ENCODE measurements at regions not wholly inside any gene's neighbourhood (a gene's known extent, or its start where the extent isn't known, plus 50 kb on each side); places are given as distances from the start of the nearest gene placed in this dataset.

- Histone ChIP-seq H3K9me2 (ENCODE audit: low read depth, low read length) (no peaks in the 10 kb centered on the region), H3K9me3 (ENCODE audit: low read length) (peaks cover 1% of the 10 kb centered on the region; the same call in 1 of the 2 replicates), H4K20me1 (ENCODE audit: insufficient read depth, low read length) (no peaks in the 10 kb centered on the region), H3K9ac (ENCODE audit: low read length) (no peak overlapping the region), H3K4me3 (ENCODE audit: low read depth, low read length, poor library complexity, severe bottlenecking) (no peak overlapping the region), H3K36me3 (ENCODE audit: insufficient read depth, low read length) (peaks cover 3% of the 10 kb centered on the region), H3K4me2 (ENCODE audit: low read length) (no peak overlapping the region), H2AFZ (ENCODE audit: low read length) (no peak overlapping the region), H3K27me3 (ENCODE audit: insufficient read depth, low read length) (no peaks in the 10 kb centered on the region), H3F3A (ENCODE audit: insufficient read depth, low read length) (no peaks in the 10 kb centered on the region), H3K27ac (ENCODE audit: low read depth, low read length, poor library complexity, severe bottlenecking) (peak overlapping the region; percentile 64), H3K79me2 (ENCODE audit: insufficient read depth, low read length) (no peaks in the 10 kb centered on the region), H3K4me1 (ENCODE audit: insufficient read depth, low read length, severe bottlenecking) (peaks cover 49% of the 10 kb centered on the region)
- TF ChIP-seq, protein P1, sequence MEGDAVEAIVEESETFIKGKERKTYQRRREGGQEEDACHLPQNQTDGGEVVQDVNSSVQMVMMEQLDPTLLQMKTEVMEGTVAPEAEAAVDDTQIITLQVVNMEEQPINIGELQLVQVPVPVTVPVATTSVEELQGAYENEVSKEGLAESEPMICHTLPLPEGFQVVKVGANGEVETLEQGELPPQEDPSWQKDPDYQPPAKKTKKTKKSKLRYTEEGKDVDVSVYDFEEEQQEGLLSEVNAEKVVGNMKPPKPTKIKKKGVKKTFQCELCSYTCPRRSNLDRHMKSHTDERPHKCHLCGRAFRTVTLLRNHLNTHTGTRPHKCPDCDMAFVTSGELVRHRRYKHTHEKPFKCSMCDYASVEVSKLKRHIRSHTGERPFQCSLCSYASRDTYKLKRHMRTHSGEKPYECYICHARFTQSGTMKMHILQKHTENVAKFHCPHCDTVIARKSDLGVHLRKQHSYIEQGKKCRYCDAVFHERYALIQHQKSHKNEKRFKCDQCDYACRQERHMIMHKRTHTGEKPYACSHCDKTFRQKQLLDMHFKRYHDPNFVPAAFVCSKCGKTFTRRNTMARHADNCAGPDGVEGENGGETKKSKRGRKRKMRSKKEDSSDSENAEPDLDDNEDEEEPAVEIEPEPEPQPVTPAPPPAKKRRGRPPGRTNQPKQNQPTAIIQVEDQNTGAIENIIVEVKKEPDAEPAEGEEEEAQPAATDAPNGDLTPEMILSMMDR (IDR thresholded peaks at IDR 0.05; ENCODE audit: low read length), result peak; percentile 92
- no peak for TF ChIP-seq EZH2 (IDR thresholded peaks at IDR 0.05; ENCODE audit: borderline replicate concordance, low read length)
These were observed 89.5 kb upstream of the CD53 start for GRCh38 chr1:110783292-110783918.

GRCh38 chr1:110781525-110781924 is 91.4 kb upstream of the CD53 start:
- no peak for TF ChIP-seq EZH2 (IDR thresholded peaks at IDR 0.05; ENCODE audit: borderline replicate concordance, low read length)
- TF ChIP-seq, protein P1 (IDR thresholded peaks at IDR 0.05; ENCODE audit: low read length), result no peak
- Histone ChIP-seq H3K27me3 (ENCODE audit: insufficient read depth, low read length) (no peaks in the 10 kb centered on the region), H3K27ac (ENCODE audit: low read depth, low read length, poor library complexity, severe bottlenecking) (no peak overlapping the region), H3K4me3 (ENCODE audit: low read depth, low read length, poor library complexity, severe bottlenecking) (no peak overlapping the region), H3K9me3 (ENCODE audit: low read length) (no peaks in the 10 kb centered on the region), H2AFZ (ENCODE audit: low read length) (no peak overlapping the region), H3K4me1 (ENCODE audit: insufficient read depth, low read length, severe bottlenecking) (peaks cover 30% of the 10 kb centered on the region), H4K20me1 (ENCODE audit: insufficient read depth, low read length) (no peaks in the 10 kb centered on the region), H3K9me2 (ENCODE audit: low read depth, low read length) (no peaks in the 10 kb centered on the region), H3K79me2 (ENCODE audit: insufficient read depth, low read length) (no peaks in the 10 kb centered on the region), H3K36me3 (ENCODE audit: insufficient read depth, low read length) (no peaks in the 10 kb centered on the region), H3K9ac (ENCODE audit: low read length) (no peak overlapping the region), H3F3A (ENCODE audit: insufficient read depth, low read length) (no peaks in the 10 kb centered on the region), H3K4me2 (ENCODE audit: low read length) (no peak overlapping the region)

DNA sequence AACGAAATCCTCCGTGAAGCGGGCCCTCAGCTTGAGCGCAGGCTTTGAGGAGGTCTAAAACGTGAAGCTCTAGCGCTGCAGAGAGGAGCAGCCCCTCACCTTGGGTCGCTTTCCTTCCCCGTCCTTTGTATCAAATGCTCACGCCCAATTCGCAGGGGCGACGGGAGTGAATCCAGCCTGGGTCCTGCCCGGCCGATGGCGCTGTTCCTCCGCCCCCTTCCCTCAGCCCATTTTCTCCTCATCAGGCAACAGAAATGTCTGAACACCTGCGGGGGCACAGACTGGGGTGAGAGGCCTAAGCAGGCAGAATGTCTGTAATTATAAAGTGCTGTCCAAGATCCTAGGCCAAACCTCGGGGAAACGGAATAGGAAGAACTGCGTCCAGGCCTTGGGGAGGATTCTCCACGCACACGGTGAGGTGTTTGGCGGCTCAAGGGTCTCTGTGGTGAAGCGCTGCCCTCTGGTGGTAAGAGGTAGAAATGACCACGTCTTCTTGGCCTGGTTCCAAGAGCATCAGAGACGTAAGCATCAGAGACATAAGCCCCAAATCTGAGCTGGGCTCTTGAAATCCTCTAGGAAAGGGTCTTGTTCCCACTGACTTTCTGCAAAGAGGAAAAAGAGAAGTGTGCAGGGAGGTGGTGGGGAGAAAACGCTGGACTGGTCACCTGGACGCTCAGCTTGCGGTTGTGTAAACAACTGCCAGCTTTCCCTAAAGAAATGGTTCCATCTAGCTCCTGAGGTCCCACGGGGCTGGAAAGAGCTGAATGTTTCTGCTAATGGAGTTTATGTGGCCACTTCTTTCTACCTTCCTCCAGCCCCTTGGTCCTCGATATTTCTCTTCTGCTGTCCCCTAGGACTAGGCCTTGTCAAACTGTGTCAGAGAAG is 92.1 kb upstream of the CD53 start:
- H3K27me3 ChIP-seq (ENCODE audit: insufficient read depth, low read length), result no peaks in the 10 kb centered on the region
- H3K4me1 ChIP-seq (ENCODE audit: insufficient read depth, low read length, severe bottlenecking), result peaks cover 23% of the 10 kb centered on the region
- no peak overlapping the region for H3K27ac ChIP-seq (ENCODE audit: low read depth, low read length, poor library complexity, severe bottlenecking)
- no peaks in the 10 kb centered on the region for H4K20me1 ChIP-seq (ENCODE audit: insufficient read depth, low read length)
- H3K79me2 ChIP-seq (ENCODE audit: insufficient read depth, low read length), result no peaks in the 10 kb centered on the region
- H3K4me2 ChIP-seq (ENCODE audit: low read length), result peak overlapping the region; percentile 74
- H3K9me3 ChIP-seq (ENCODE audit: low read length), result no peaks in the 10 kb centered on the region
- H3K4me3 ChIP-seq (ENCODE audit: low read depth, low read length, poor library complexity, severe bottlenecking), result peak overlapping the region; percentile 48
- H2AFZ ChIP-seq (ENCODE audit: low read length), result 0 out of 2 replicates have a peak overlapping the region, but pooled peaks have one; percentile 78
- H3F3A ChIP-seq (ENCODE audit: insufficient read depth, low read length), result no peaks in the 10 kb centered on the region
- TF ChIP-seq EZH2 (IDR thresholded peaks at IDR 0.05; ENCODE audit: borderline replicate concordance, low read length), result no peak
- TF ChIP-seq, protein P1 (IDR thresholded peaks at IDR 0.05; ENCODE audit: low read length), result peak; percentile 88
- H3K9me2 ChIP-seq (ENCODE audit: low read depth, low read length), result no peaks in the 10 kb centered on the region
- H3K36me3 ChIP-seq (ENCODE audit: insufficient read depth, low read length), result no peaks in the 10 kb centered on the region
- H3K9ac ChIP-seq (ENCODE audit: low read length), result no peak overlapping the region
